A673 (cell line): ENCODE measurements at regions not wholly inside any gene's neighbourhood (a gene's known extent, or its start where the extent isn't known, plus 50 kb on each side); places are given as distances from the start of the nearest gene placed in this dataset.

Experiments used
- CTCF ChIP-seq: fragments of 300-800, 200-600 bp; sonication (generic); conservative IDR thresholded peaks from 2 replicates; pipeline ENCODE4 v1.5.1; 2017; ENCODE audit warnings: low read depth, mild to moderate bottlenecking, antibody characterized with exemption, low read length, moderate library complexity, mixed read lengths
- EZH2 ChIP-seq: fragments of 200-600 bp; sonication (generic); IDR thresholded peaks from 2 replicates; pipeline ENCODE4 v1.6.1; 2017; ENCODE audit warnings: borderline replicate concordance, low read depth, mild to moderate bottlenecking, mixed read lengths, antibody characterized with exemption, low read length; ENCODE audit not compliant: poor library complexity, severe bottlenecking

DNA sequence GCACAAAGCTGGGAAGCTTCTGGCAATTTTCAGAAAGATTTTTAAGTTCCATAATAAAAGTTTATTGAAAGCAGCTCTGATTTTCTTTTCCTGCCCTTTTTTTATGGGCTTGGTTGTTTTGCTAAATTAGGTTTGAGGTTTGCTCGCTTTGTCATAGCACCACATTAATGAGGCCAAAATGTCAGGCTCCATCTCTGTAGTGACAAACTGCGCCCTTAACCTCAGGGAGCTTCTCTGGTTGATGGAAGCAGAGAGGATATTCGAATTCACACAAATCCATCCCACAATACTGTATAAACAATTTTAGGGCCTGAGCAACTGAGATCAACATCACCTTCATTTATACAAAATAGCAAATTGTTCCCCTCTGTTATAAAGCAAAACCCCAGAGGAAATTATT, 342.6 kb upstream of the TMPO start:
- no peak for TF ChIP-seq CTCF
- TF ChIP-seq EZH2: no peak
